OCI-LY3 (cell line): ENCODE measurements at regions not wholly inside any gene's neighbourhood (a gene's known extent, or its start where the extent isn't known, plus 50 kb on each side); places are given as distances from the start of the nearest gene placed in this dataset.

Source experiments
- H2AFZ ChIP-seq: fragments of 200-600, 300-600 bp; shearing (Covaris generic); 2 replicates; pipeline ENCODE4 v1.6.0; 2014; ENCODE audit warnings: antibody characterized with exemption, low read depth, low read length
- H3K27ac ChIP-seq: fragments of 200-600, 300-600 bp; sonication (generic); 2 replicates; pipeline ENCODE4 v1.5.1; 2014; ENCODE audit warnings: mild to moderate bottlenecking, low read length, moderate library complexity, mixed read lengths
- H3K27me3 ChIP-seq: fragments of 200-600, 300-600 bp; sonication (generic); 2 replicates; pipeline ENCODE4 v1.6.1; 2014; ENCODE audit warnings: low read depth, low read length, mixed read lengths
- H3K36me3 ChIP-seq: fragments of 200-600, 300-600 bp; sonication (generic); replicated peaks from 2 replicates; pipeline ENCODE3; 2014; ENCODE audit warnings: low read depth, low read length, mixed read lengths
- H3K4me1 ChIP-seq: fragments of 300-600, 200-600 bp; sonication (generic); 2 replicates; pipeline ENCODE4 v1.6.1; 2014; ENCODE audit warnings: low read length, mixed read lengths
- H3K4me2 ChIP-seq: fragments of 200-600, 300-600 bp; sonication (generic); 2 replicates; pipeline ENCODE4 v1.6.1; 2014; ENCODE audit warnings: low read length, mixed read lengths
- H3K4me3 ChIP-seq: fragments of 300-600, 200-600 bp; sonication (generic); 2 replicates; pipeline ENCODE4 v1.5.1; 2014; ENCODE audit warnings: antibody characterized with exemption, mild to moderate bottlenecking, low read length, moderate library complexity
- H3K79me2 ChIP-seq: fragments of 300-600, 200-600 bp; shearing (Covaris generic); 2 replicates; pipeline ENCODE4 v1.6.1; 2014; ENCODE audit warnings: mild to moderate bottlenecking, low read length, mixed read lengths
- H3K9ac ChIP-seq: fragments of 300-600, 200-600 bp; shearing (Covaris generic); 2 replicates; pipeline ENCODE4 v1.6.0; 2014; ENCODE audit warnings: mild to moderate bottlenecking, low read length, moderate library complexity
- H3K9me3 ChIP-seq: fragments of 200-600, 300-600 bp; shearing (Covaris generic); 2 replicates; pipeline ENCODE4 v1.6.1; 2014; ENCODE audit warnings: low read length, mixed read lengths; ENCODE audit not compliant: insufficient read depth
- H4K20me1 ChIP-seq: fragments of 200-600, 300-600 bp; sonication (generic); 2 replicates; pipeline ENCODE4 v1.6.1; 2016; ENCODE audit warnings: low read length, mixed read lengths; ENCODE audit not compliant: insufficient read depth
- EZH2phosphoT487 ChIP-seq: fragments of 200-600 bp; shearing (Covaris generic); IDR thresholded peaks from 2 replicates; pipeline ENCODE4 v1.6.1; 2018; ENCODE audit warnings: antibody characterized with exemption, mixed run types, low read depth
- TF ChIP-seq, protein P1 (sequence below): fragments of 200-600, 300-600 bp; sonication (generic); IDR thresholded peaks from 2 replicates; pipeline ENCODE4 v1.5.1; 2014; ENCODE audit warnings: antibody characterized with exemption, low read length, low read depth

DNA sequence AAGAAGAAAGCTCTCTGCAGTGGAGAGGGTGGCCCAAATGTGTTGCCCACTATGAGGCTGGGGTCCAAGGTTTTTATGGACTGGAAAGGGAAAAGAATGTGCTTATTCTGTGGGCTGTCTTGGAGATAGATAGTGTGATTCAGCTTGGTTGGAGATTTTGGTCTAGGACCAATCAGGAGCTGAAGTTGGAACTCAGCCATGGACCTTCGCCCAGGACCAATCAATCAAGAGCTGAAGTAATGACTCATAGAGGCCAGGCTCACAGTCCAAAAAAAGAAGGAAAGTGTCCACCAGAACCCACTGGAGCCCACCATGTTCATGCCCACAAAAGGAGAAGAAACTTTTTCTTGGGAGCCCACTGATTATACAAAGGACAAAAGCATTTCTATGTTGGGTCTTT, 369.5 kb downstream of the UBE2NL start:
- no peak for TF ChIP-seq EZH2phosphoT487
- TF ChIP-seq, protein P1, sequence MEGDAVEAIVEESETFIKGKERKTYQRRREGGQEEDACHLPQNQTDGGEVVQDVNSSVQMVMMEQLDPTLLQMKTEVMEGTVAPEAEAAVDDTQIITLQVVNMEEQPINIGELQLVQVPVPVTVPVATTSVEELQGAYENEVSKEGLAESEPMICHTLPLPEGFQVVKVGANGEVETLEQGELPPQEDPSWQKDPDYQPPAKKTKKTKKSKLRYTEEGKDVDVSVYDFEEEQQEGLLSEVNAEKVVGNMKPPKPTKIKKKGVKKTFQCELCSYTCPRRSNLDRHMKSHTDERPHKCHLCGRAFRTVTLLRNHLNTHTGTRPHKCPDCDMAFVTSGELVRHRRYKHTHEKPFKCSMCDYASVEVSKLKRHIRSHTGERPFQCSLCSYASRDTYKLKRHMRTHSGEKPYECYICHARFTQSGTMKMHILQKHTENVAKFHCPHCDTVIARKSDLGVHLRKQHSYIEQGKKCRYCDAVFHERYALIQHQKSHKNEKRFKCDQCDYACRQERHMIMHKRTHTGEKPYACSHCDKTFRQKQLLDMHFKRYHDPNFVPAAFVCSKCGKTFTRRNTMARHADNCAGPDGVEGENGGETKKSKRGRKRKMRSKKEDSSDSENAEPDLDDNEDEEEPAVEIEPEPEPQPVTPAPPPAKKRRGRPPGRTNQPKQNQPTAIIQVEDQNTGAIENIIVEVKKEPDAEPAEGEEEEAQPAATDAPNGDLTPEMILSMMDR: no peak
- Histone ChIP-seq H2AFZ (no peak overlapping the region), H3K9ac (no peak overlapping the region), H3K4me3 (no peak overlapping the region), H3K27ac (no peak overlapping the region), H3K36me3 (no peaks in the 10 kb centered on the region), H3K4me1 (no peaks in the 10 kb centered on the region), H3K9me3 (no peaks in the 10 kb centered on the region), H3K4me2 (no peak overlapping the region), H4K20me1 (no peaks in the 10 kb centered on the region), H3K27me3 (no peaks in the 10 kb centered on the region), H3K79me2 (no peaks in the 10 kb centered on the region)

DNA sequence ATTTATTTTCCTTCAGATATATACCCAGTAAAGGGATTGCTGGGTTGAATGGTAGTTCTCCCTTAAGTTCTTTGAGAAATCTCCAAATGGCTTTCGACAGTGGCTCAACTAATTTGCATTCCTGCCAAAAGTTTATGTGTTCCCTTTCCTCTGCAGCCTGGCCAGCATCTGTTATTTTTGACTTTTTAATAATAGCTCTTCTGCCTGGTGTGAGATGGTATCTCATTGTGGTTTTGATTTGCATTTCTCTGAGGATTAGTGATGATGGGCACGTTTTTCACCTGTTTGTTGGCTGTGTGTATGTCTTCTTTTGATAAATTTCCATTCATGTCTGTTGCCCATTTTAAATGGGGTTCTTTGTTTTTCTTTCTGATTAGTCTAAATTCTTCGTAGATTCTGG, 375.2 kb downstream of the UBE2NL start:
- Histone ChIP-seq H3K79me2 (no peaks in the 10 kb centered on the region), H3K9ac (no peak overlapping the region), H3K4me1 (0 out of 2 replicates have a peak, but pooled peaks cover 6% of the 10 kb centered on the region), H3K4me2 (no peak overlapping the region), H3K9me3 (no peaks in the 10 kb centered on the region), H3K4me3 (no peak overlapping the region), H2AFZ (no peak overlapping the region), H3K27me3 (no peaks in the 10 kb centered on the region), H4K20me1 (no peaks in the 10 kb centered on the region), H3K27ac (no peak overlapping the region), H3K36me3 (no peaks in the 10 kb centered on the region)
- TF ChIP-seq EZH2phosphoT487: no peak
- TF ChIP-seq, protein P1: no peak

DNA sequence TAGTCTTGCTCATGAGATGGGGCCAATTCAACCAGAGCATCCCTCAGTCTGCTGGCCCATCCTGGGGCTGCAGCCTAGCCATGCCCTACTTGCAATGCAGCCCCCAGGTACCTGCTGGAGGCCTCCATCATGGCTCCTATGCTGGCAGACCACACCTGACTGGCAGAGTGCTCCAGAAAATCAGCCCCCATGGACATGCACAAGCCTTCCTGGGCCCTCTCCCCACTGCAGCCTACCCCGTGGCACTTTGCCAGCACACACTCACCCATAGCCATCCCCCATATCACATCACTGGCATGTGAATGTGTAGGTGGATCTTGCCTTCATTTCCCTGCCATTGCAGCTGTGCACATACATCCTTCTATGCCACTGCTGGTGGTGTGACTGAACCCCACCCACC, 381.8 kb downstream of the UBE2NL start:
- no peak overlapping the region for H2AFZ ChIP-seq
- no peak overlapping the region for H3K27ac ChIP-seq
- TF ChIP-seq, protein P1: no peak
- no peak for TF ChIP-seq EZH2phosphoT487
- H3K79me2 ChIP-seq: no peaks in the 10 kb centered on the region
- no peak overlapping the region for H3K9ac ChIP-seq
- H3K27me3 ChIP-seq: no peaks in the 10 kb centered on the region
- H3K4me2 ChIP-seq: no peak overlapping the region
- no peaks in the 10 kb centered on the region for H3K9me3 ChIP-seq
- H3K4me3 ChIP-seq: no peak overlapping the region
- H4K20me1 ChIP-seq: no peaks in the 10 kb centered on the region
- H3K36me3 ChIP-seq: no peaks in the 10 kb centered on the region
- H3K4me1 ChIP-seq: no peaks in the 10 kb centered on the region

DNA sequence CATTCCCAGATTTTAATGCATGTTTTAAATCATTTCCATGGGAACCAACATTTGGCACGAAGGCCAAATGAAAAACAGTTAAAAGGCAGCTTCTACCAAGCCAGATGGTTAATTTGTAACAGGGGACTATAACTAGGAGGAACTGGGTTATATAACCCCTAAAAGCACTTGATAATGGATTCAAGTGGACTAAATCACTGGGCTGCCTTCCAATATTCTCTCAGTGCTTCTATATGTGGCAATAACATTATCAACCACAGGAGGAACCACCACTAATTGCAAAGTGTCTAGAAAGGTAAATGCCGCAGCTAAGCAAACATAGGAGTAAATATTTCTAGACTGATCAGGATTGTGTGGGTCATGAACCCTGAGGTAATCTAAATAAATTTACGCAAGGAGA, 391.5 kb downstream of the UBE2NL start:
- H3K9me3 ChIP-seq: no peaks in the 10 kb centered on the region

More for the DNA sequence above, 391.5 kb downstream of the UBE2NL start:
- Histone ChIP-seq H3K27me3 (no peaks in the 10 kb centered on the region), H2AFZ (no peak overlapping the region), H3K4me2 (no peak overlapping the region), H3K79me2 (no peaks in the 10 kb centered on the region), H3K4me1 (no peaks in the 10 kb centered on the region), H3K4me3 (no peak overlapping the region), H3K9ac (no peak overlapping the region), H3K36me3 (no peaks in the 10 kb centered on the region), H4K20me1 (no peaks in the 10 kb centered on the region), H3K27ac (no peak overlapping the region)
- no peak for TF ChIP-seq EZH2phosphoT487
- TF ChIP-seq, protein P1: no peak
